Right renal cortex interstitium (tissue), 3 donors: ENCODE measurements at regions not wholly inside any gene's neighbourhood (a gene's known extent, or its start where the extent isn't known, plus 50 kb on each side); places are given as distances from the start of the nearest gene placed in this dataset.

Source experiments
- DNase-seq, 3 donors: peaks; one replicate each; pipeline ENCODE4 v3.0.0-alpha.2; 2013; ENCODE audit warnings: low read depth in 3 of 3, low spot score in 2 of 3

GRCh38 chr10:57963546-57963945, 304.1 kb downstream of the IPMK start:
- no peak for DNase-seq

DNA sequence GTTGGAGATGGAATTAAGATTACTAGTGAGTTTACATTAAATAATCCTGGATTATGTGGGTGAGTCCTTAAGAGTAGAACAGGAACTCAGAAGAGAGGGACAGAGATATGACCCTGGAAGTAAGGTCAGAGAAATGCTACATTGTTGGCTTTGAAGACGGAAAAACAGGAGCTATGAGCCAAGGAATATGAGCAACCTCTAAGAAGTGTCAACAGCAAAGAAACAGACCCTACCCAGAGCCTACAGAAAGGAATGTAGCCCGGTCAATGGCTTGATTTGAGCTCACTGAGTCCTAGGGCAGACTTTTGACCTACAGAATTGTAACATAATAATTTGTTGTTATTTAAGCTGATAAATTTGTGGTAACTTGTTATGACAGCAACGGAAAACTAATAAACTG, 304.9 kb downstream of the IPMK start:
- DNase-seq = no peak

DNA sequence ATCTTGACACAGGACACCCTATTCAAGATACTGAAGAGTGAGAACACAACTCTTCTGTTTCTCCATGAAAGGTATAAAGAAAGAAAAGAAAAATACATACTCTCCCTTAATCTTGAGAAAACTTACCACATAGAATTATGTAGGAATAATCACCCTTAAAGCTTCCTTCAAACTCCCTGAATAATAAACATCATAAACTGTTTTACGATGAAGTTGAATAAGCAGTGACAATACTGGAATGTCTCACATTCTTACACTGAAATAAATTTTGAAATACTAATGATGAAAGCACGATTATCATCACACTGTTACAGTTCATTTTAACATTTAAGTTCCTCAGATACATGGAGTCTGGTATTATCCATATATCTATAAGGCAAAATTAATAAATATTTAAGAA, 306.2 kb downstream of the IPMK start:
- no peak for DNase-seq

DNA sequence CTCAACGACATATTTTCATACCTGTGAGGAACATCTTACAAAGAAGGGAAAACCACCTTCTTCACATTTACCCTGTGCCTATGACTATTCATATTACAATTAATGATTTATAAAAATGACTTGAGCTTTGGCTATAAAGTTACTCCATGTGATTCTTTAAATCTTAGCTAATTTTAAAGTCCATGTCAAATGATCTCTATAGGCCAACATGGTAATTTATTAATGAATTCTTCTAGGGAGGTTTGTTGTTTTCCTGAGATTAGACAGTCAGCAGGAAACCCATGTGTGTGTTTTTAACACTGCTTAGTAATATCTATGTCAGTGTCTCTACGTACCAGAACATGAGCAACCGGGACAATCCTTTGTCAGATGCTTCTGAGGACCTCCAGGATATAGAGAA, 307.3 kb downstream of the IPMK start:
- no peak for DNase-seq

DNA sequence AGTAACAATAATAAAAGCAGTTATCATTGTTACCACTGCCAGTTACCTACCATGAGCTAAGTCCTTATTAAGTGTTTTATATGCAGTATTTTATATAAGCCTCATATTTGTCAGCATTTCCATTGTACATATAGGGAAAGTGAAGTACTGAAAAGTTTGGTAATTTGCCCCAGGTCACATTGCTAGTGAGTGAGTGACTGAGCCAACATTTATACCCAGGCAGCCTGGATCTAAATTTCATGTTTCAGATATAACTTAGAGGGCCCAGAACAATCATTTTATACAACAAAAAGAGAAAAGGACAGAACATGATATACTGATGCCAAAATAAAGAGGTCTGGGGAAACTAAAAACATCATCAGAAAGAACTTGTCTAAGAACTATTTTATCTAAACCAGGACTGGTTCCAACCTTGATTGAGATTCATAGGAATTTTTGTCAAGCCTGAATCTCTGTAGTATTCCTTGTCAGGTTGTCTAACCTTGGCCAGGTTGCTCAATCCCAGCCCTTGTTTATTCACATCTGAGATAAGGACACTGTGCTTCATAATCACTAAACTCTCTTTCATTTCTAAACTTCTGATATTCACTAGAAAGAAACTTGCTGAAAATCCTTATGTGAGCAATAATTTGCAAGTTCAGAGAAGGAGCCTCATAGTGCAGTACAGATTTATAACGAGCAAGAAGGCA, 308.2 kb downstream of the IPMK start:
- DNase-seq = no peak

DNA sequence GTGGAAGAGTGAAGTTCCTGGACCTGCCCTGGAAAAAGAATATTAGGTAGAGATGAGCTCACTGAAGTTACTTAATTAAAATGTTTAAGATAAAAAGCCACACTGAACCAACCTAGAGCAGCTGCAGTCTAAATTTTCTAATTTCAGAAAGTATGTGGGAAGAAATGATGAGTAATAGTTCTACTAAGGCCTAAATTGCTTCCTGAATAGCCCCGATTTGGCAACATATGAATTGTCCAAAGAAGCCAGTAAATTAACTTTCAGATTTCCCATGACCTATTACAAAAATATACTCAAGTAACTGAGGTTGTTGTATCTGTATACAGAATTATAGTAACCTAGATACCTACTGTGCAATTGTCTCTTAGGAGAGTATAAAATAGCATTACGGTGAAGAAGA, 312.6 kb downstream of the IPMK start:
- no peak for DNase-seq

- no peak for DNase-seq
Observed at GRCh38 chr10:57952741-57953140, 315.0 kb downstream of the IPMK start.

GRCh38 chr10:57950442-57950974, 317.2 kb downstream of the IPMK start:
- no peak for DNase-seq

DNA sequence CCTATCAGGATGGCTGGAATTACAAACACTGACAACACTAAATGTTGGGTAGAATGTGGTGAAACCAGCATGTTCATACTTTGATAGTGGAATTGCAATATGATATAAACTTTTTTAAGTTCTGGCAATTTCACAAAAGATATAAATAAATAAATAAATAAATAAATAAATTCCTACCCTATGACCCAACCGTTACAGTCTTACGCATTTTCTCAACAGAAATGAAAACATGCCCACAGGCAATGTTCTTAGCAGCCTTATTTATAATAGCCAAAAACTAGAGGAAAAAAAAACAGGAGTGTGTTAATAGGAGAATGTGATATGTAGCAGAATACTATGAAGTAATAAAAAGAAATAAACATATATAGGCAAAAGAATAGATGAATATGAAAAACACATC, 318.9 kb downstream of the IPMK start:
- no peak for DNase-seq

- DNase-seq = no peak
Observed at GRCh38 chr10:57946833-57947232, 320.9 kb downstream of the IPMK start.

DNA sequence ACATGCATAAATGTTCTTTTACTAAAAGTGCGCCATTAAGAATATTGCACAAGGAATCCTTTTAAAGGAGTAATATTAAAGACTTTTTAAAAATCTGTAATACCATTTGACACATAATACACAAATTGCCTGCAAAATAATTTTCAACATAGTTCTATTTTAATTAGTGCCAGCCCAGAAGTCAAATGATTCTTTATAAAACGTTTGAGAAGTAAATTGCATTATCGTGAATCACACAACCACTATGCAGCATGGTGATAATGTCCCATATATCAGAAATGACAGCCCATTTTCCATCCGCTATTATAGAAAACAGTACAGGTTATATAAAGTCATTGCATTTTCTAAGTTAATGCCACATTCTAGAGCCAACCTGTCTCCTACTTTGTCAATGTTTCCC, 324.0 kb downstream of the IPMK start:
- DNase-seq = no peak

DNA sequence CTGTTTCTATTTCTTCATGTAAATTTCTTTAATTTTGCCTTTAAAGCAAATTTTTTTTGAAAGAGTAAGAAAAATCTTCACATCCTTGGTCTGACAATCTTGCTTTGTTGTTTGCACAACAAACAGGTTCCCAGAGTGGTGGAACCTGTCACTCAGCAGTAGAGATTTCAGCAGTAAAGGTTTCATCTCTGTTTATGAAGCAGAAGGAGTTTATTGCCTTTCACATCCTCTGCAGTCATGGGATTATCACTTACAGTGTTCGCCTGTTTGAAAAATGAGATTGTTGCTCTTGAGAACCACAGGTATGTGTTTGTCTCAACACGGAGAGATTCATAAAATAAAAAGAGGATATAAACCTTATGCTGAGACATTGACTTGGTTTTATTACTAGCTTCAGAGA, 342.6 kb downstream of the IPMK start:
- no peak for DNase-seq

DNA sequence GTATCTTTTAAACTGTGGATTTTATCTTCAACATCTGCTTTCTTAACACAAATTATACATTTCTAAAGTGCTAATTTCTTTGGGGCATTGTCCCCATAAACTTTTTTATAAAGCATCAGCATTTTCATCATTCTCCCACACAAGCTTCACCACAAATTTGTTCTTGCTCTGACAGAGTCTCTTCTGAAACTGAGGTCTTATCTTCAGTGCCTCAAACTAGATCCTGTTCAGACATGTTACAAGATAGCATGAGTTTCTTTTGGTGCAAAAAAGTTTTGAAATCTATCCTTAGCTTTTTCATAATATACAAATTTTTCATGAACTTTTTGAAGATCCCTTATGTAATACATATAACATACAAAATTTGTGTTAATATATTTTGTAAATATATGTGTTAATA, 346.6 kb downstream of the IPMK start:
- DNase-seq = no peak

DNA sequence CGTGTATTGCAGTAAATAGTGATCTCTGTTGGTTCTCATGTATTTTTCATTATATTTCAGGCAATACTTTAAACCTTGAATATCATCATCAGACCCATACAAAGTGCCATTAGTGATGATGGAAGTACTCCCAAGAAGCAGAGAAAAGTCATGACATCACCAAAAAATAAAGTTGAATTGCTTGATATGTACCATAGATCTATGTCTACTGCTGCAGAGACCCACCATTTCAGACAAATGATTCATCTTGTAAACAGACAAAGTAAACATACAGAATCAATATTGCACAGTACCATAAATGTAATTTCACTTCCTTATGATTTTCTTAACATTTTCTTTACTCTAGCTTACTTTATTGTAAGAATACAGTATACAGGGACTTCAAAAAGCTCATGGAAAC, 347.8 kb downstream of the IPMK start:
- no peak for DNase-seq

DNA sequence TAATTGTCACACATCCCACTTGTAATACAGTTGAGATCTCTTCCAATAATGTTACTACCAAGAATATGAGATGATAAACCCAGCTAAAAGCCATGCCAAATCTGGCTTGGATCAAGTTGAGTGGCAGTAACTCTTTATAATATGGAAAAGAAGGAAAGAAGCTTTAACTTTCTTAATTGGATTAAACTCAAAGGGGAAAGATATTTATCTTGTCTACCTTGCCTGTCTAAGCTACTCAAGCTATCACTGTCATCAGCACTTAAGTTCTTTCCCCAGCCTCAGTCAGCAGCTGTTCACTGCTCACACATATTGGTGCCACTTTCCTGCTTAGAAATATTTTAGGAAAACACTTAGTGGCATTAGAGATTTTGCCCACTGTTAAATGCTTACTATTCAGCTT, 350.7 kb downstream of the IPMK start:
- DNase-seq = no peak

DNA sequence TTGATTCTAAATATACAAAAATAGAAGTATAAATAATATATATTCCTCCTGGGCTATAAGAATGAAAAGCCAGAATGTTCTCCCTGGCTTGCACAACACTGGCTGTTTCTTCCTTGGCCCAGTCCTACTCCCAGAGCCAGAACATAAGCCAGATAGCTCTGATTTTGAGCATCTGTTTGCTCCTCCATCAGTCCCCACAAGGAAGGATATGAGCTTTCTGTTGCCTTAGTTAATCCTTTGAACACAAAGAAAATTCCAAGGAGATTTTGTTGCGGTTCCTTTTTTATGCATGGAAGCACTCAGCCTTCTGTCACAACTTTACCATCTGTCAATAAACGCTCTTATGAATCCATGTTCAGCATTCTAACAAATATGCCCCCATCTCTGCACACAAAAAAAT, 361.8 kb downstream of the IPMK start:
- DNase-seq = no peak

GRCh38 chr10:57905010-57905409, 362.7 kb downstream of the IPMK start:
- DNase-seq = no peak

GRCh38 chr10:57898231-57898630, 369.5 kb downstream of the IPMK start:
- DNase-seq = no peak

DNA sequence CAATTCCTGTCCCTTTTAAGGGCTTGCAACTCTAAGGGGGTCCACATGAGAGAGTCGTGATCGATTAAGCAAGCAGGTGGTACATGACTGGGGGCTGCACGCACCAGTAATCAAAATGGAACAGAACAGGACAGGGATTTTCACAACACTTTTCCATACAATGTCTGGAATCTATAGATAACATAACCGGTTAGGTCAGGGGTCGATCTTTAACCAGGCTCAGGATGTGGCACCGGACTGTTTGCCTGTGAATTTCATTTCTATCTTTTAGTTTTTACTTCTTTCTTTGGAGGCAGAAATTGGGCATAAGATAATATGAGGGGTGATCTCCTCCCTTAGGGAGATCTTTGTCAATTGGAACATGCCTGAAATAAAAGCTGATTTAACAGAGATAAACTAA, 370.1 kb downstream of the IPMK start:
- no peak for DNase-seq

DNA sequence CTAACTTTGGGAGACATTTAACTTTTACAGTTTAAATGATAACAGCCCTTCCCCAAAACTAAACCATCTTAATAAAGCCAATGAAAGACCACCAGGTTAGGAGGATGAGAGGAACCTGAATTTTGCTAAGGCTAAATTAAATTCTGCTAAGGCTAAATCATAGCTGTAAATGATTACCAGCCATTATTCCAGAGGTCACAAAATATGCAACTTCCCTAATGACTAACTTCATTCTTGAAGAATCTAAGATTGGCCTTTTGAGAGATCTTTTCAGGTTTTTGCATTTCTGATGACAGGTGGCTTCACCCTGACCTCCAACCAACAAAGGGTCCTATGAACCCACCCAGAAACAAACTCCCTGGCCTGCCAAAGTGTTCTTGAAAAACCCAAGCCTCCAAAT, 373.3 kb downstream of the IPMK start:
- DNase-seq = no peak

DNA sequence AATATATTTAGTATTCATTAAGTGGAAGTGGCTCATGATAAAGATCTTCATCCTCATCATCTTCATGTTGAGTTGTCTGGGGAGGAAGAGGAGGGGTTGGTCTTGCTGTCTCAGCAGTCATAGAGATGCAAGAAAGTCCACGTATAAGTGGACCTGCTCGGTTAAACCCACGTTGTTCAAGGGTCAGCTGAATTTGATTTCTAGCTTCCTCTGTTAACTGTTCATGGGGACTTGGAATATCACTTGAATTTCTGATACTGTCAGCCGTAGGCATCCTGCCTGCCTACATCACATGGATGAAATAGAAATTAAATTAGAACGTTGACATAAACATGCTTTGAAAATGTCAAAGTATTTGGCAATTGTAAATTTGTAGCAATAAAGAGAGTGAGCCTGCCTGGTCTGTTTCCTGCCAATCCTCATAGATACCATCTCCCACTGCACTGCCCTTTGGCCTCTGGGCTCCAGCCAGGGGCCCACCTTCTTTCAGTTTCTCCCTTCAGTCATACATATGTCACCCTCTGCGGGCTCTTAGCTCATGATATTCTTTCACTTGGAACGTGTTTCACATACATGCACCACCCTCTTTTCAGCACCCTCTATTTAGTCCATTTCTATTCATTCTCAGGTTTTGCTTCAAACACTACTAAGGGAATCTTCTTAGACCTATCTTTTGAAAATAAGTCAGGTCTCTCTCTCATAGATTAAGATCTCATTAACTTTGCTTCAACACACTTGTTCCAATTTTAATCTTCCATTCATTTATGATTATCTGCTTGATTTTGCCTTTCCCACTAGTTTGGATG, 376.3 kb downstream of the IPMK start:
- no peak for DNase-seq

- DNase-seq = no peak
Observed at GRCh38 chr10:57890691-57891090, 377.0 kb downstream of the IPMK start.
